Sigmoid colon (tissue), 6 donors: ENCODE measurements at regions not wholly inside any gene's neighbourhood (a gene's known extent, or its start where the extent isn't known, plus 50 kb on each side); places are given as distances from the start of the nearest gene placed in this dataset.

ENCODE experiments used
- DNase-seq: peaks from one replicate; pipeline ENCODE4 v3.0.0-alpha.2; 2019
- H3K27ac ChIP-seq, 4 donors: fragments of 200-600 bp; sonication (generic); one replicate each; pipeline ENCODE4 v1.5.1; 2016 to 2019; ENCODE audit warnings: mild to moderate bottlenecking in 1 of 4
- H3K27me3 ChIP-seq, 3 donors: fragments of 200-600 bp; sonication (generic); one replicate each; pipeline ENCODE4 v1.5.1; 2019; ENCODE audit warnings: mild to moderate bottlenecking in 1 of 3
- H3K36me3 ChIP-seq, 4 donors: fragments of 200-600 bp; sonication (generic); one replicate each; pipeline ENCODE4 v1.5.1; 2016 to 2019
- H3K4me1 ChIP-seq, 4 donors: fragments of 200-600 bp; sonication (generic); one replicate each; pipeline ENCODE4 v1.5.1; 2017 to 2019
- H3K4me3 ChIP-seq, 4 donors: fragments of 200-600 bp; sonication (generic); one replicate each; pipeline ENCODE4 v1.5.1; 2017 to 2019; ENCODE audit warnings: mild to moderate bottlenecking in 2 of 4, moderate library complexity in 1 of 4
- H3K9me3 ChIP-seq, 4 donors: fragments of 200-600 bp in 3 of 4; sonication (generic) in 3 of 4; one replicate each; pipeline versions ENCODE4 v1.5.1 to v1.6.1; 2013 to 2019
- CTCF ChIP-seq, 4 experiments: fragments of 450-650 bp in 3 of 4; fragments of 200-600 bp in 1 of 4; IDR thresholded peaks; one replicate each; pipeline ENCODE4 v1.5.1; 2016 to 2019; ENCODE audit warnings: antibody characterized with exemption in 4 of 4, mild to moderate bottlenecking in 3 of 4, moderate library complexity in 2 of 4
- EP300 ChIP-seq, 4 donors: sonication (generic); formaldehyde crosslinking; IDR thresholded peaks; one replicate each; pipeline ENCODE4 v1.6.1; 2017; ENCODE audit warnings: antibody characterized with exemption in 4 of 4
- POLR2A ChIP-seq, 2 donors: fragments of 450-650 bp; IDR thresholded peaks; one replicate each; pipeline ENCODE4 v1.6.1; 2016; ENCODE audit warnings: antibody characterized with exemption in 2 of 2, mild to moderate bottlenecking in 2 of 2, moderate library complexity in 2 of 2
- POLR2AphosphoS5 ChIP-seq, 4 donors: sonication (generic); formaldehyde crosslinking; IDR thresholded peaks; one replicate each; pipeline ENCODE4 v1.6.1; 2017; ENCODE audit warnings: antibody characterized with exemption in 4 of 4
- WGBS, 2 donors: extraction: QIAGEN DNeasy Blood & Tissue Kit; methylation state at CpG; one replicate each; pipeline ENCODE4 v1.1.7; 2013; 5-methylcytosine and 5-hydroxymethylcytosine counted together
- intact Hi-C: fragments of 100-400 bp; cut with DNase I; formaldehyde crosslinking; loops from one replicate; pipeline ENCODE4 v1.15.1; 2023
- donor health status: healthy with polysubstance abuse.
- donor health status: healthy.

- H3K9me3 ChIP-seq = no peaks in the 10 kb centered on the region
- H3K4me1 ChIP-seq = no peaks in the 10 kb centered on the region
- H3K4me3 ChIP-seq = no peak overlapping the region
- H3K27ac ChIP-seq = no peak overlapping the region
- WGBS, 2 donors = 93% methylated on average over 3 of the region's 3 CpGs
- no peaks in the 10 kb centered on the region for H3K36me3 ChIP-seq
- TF ChIP-seq EP300 (IDR thresholded peaks at IDR 0.05) = no peak
- intact Hi-C loops = no loop called here
- H3K27me3 ChIP-seq = no peaks in the 10 kb centered on the region
- DNase-seq = no peak
Measured at GRCh38 chr2:4518596-4518995, 815.2 kb downstream of the DCDC2C start.

GRCh38 chr2:4522498-4523421 is 819.4 kb downstream of the DCDC2C start:
- H3K27me3 ChIP-seq = no peaks in the 10 kb centered on the region
- DNase-seq = no peak
- 77 to 84% methylated on average over 15 of the region's 15 CpGs for WGBS, 2 donors
- intact Hi-C loops = no loop called here
- H3K4me3 ChIP-seq = no peak overlapping the region
- no peaks in the 10 kb centered on the region for H3K4me1 ChIP-seq
- no peak overlapping the region for H3K27ac ChIP-seq
- TF ChIP-seq POLR2AphosphoS5 (IDR thresholded peaks at IDR 0.05) = no peak
- TF ChIP-seq POLR2A (IDR thresholded peaks at IDR 0.05) = no peak
- no peak for TF ChIP-seq EP300 (IDR thresholded peaks at IDR 0.05)
- no peak for TF ChIP-seq CTCF (IDR thresholded peaks at IDR 0.05)
- H3K9me3 ChIP-seq = no peaks in the 10 kb centered on the region
- H3K36me3 ChIP-seq = no peaks in the 10 kb centered on the region

- Histone ChIP-seq H3K36me3 (no peaks in the 10 kb centered on the region), H3K27ac (no peak overlapping the region), H3K27me3 (no peaks in the 10 kb centered on the region), H3K9me3 (no peaks in the 10 kb centered on the region), H3K4me1 (no peaks in the 10 kb centered on the region), H3K4me3 (no peak overlapping the region)
- no peak for TF ChIP-seq POLR2AphosphoS5 (IDR thresholded peaks at IDR 0.05)
- no peak for TF ChIP-seq EP300 (IDR thresholded peaks at IDR 0.05)
- TF ChIP-seq CTCF (IDR thresholded peaks at IDR 0.05) = no peak
- TF ChIP-seq POLR2A (IDR thresholded peaks at IDR 0.05) = no peak
- DNase-seq = no peak
- intact Hi-C loops = no loop called here
- WGBS, 2 donors = 78 to 79% methylated on average over 8 of the region's 8 CpGs
Measured at GRCh38 chr2:4527416-4527815, 824.0 kb downstream of the DCDC2C start.

- TF ChIP-seq POLR2A (IDR thresholded peaks at IDR 0.05) (no peak), EP300 (IDR thresholded peaks at IDR 0.05) (no peak), CTCF (IDR thresholded peaks at IDR 0.05) (no peak)
- Histone ChIP-seq H3K36me3 (no peaks in the 10 kb centered on the region), H3K4me1 (no peaks in the 10 kb centered on the region), H3K27me3 (no peaks in the 10 kb centered on the region), H3K4me3 (no peak overlapping the region), H3K27ac (no peak overlapping the region), H3K9me3 (no peaks in the 10 kb centered on the region)
- DNase-seq = no peak
- intact Hi-C loops = no loop called here
Measured at GRCh38 chr2:4528246-4528645, 824.9 kb downstream of the DCDC2C start.

- no peak for TF ChIP-seq POLR2A (IDR thresholded peaks at IDR 0.05)
- TF ChIP-seq POLR2AphosphoS5 (IDR thresholded peaks at IDR 0.05) = no peak
- TF ChIP-seq EP300 (IDR thresholded peaks at IDR 0.05) = no peak
- no peak for TF ChIP-seq CTCF (IDR thresholded peaks at IDR 0.05)
- no peaks in the 10 kb centered on the region for H3K27me3 ChIP-seq
- no peaks in the 10 kb centered on the region for H3K4me1 ChIP-seq
- H3K9me3 ChIP-seq = no peaks in the 10 kb centered on the region
- 62 to 75% methylated on average over 3 of the region's 3 CpGs for WGBS, 2 donors
- no peaks in the 10 kb centered on the region for H3K36me3 ChIP-seq
- intact Hi-C loops = no loop called here
- no peak overlapping the region for H3K27ac ChIP-seq
- H3K4me3 ChIP-seq = no peak overlapping the region
- DNase-seq = no peak
Measured at GRCh38 chr2:4528773-4529172, 825.4 kb downstream of the DCDC2C start.
